ENCODE measurements at regions not wholly inside any gene's neighbourhood (a gene's known extent, or its start where the extent isn't known, plus 50 kb on each side); places are given as distances from the start of the nearest gene placed in this dataset.

GRCh38 chrX:42102586-42103282 lies 179.4 kb upstream of the CASK start:
- TF ChIP-seq CTCF (IDR thresholded peaks at IDR 0.05; ENCODE audit: low read length) (no peak), EZH2 (optimal IDR thresholded peaks at IDR 0.05; ENCODE audit: low read depth, low read length) (no peak)

Measured in MM.1S (cell line).